GM23338 (cell line): ENCODE measurements at regions not wholly inside any gene's neighbourhood (a gene's known extent, or its start where the extent isn't known, plus 50 kb on each side); places are given as distances from the start of the nearest gene placed in this dataset.

Experiments
- ATAC-seq: fragments of 200-7000 bp; cut with Tn5 transposase; 3 replicates; pipeline ENCODE4 v1.9.1; 2020
- DNase-seq: peaks from one replicate; pipeline ENCODE4 v3.0.0-alpha.2; 2015; ENCODE audit warnings: low spot score
- H2AFZ ChIP-seq: fragments of 200-600 bp; sonication (generic); 2 replicates; pipeline ENCODE4 v1.8.0; 2016; ENCODE audit warnings: antibody characterized with exemption, mild to moderate bottlenecking, moderate library complexity
- H3F3A ChIP-seq: fragments of 200-600 bp; sonication (generic); replicated peaks from 2 replicates; pipeline ENCODE4 v1.8.0; 2017; ENCODE audit warnings: antibody characterized with exemption, mixed run types, low read depth
- H3K27ac ChIP-seq: fragments of 200-600 bp; sonication (generic); 2 replicates; pipeline ENCODE4 v1.6.1; 2016; ENCODE audit warnings: low read depth
- H3K27me3 ChIP-seq: fragments of 200-600 bp; sonication (generic); 2 replicates; pipeline ENCODE4 v1.8.0; 2016; ENCODE audit warnings: mild to moderate bottlenecking, mixed run types, moderate library complexity; ENCODE audit not compliant: insufficient read depth
- H3K36me3 ChIP-seq: fragments of 200-600 bp; sonication (generic); 2 replicates; pipeline ENCODE4 v1.8.0; 2016; ENCODE audit warnings: mild to moderate bottlenecking; ENCODE audit not compliant: insufficient read depth
- H3K4me1 ChIP-seq: fragments of 200-600 bp; sonication (generic); 2 replicates; pipeline ENCODE4 v1.8.0; 2016; ENCODE audit warnings: mild to moderate bottlenecking, moderate library complexity; ENCODE audit not compliant: insufficient read depth
- H3K4me2 ChIP-seq: fragments of 200-600 bp; sonication (generic); 2 replicates; pipeline ENCODE4 v1.7.1; 2017; ENCODE audit warnings: mixed run types
- H3K4me3 ChIP-seq: fragments of 200-600 bp; sonication (generic); 2 replicates; pipeline ENCODE4 v1.6.1; 2016; ENCODE audit warnings: mixed run types
- H3K79me2 ChIP-seq: fragments of 200-600 bp; sonication (generic); replicated peaks from 2 replicates; pipeline ENCODE4 v1.8.0; 2017; ENCODE audit warnings: mild to moderate bottlenecking; ENCODE audit not compliant: insufficient read depth
- H3K9me2 ChIP-seq: fragments of 200-600 bp; sonication (generic); 2 replicates; pipeline ENCODE4 v1.8.0; 2017; ENCODE audit not compliant: insufficient read depth
- H4K20me1 ChIP-seq: fragments of 200-600 bp; sonication (generic); replicated peaks from 2 replicates; pipeline ENCODE4 v1.8.0; 2017; ENCODE audit warnings: mild to moderate bottlenecking; ENCODE audit not compliant: insufficient read depth
- H3K27ac Mint-ChIP-seq: 2 replicates; pipeline ENCODE4 v1.8.0; 2020; ENCODE audit warnings: inconsistent platforms, mild to moderate bottlenecking, moderate library complexity, mixed read lengths
- H3K27me3 Mint-ChIP-seq: 3 replicates; pipeline ENCODE4 v1.8.0; 2022; ENCODE audit warnings: low read depth, mild to moderate bottlenecking, moderate library complexity, mixed read lengths, inconsistent platforms; ENCODE audit not compliant: insufficient read depth, poor library complexity
- H3K36me3 Mint-ChIP-seq: 3 replicates; pipeline ENCODE4 v1.8.0; 2021; ENCODE audit warnings: low read depth, mild to moderate bottlenecking, inconsistent platforms, moderate library complexity, mixed read lengths
- H3K4me1 Mint-ChIP-seq: 3 replicates; pipeline ENCODE4 v1.8.0; 2020; ENCODE audit warnings: mild to moderate bottlenecking, inconsistent platforms, mixed read lengths
- H3K4me3 Mint-ChIP-seq: 3 replicates; pipeline ENCODE4 v1.8.0; 2021; ENCODE audit warnings: moderate library complexity, mild to moderate bottlenecking, inconsistent platforms, mixed read lengths
- H3K9me3 Mint-ChIP-seq: 3 replicates; pipeline ENCODE4 v1.8.0; 2020; ENCODE audit warnings: moderate library complexity, mild to moderate bottlenecking, inconsistent platforms, mixed read lengths
- EZH2 ChIP-seq: fragments of 200-600 bp; sonication (generic); IDR thresholded peaks from one replicate; pipeline ENCODE4 v1.8.0; 2017; ENCODE audit warnings: antibody characterized with exemption, mild to moderate bottlenecking, low read depth; ENCODE audit not compliant: unreplicated experiment
- EZH2phosphoT487 ChIP-seq: fragments of 200-600 bp; sonication (generic); IDR thresholded peaks from one replicate; pipeline ENCODE4 v1.8.1; 2018; ENCODE audit warnings: antibody characterized with exemption; ENCODE audit not compliant: unreplicated experiment
- JUNB ChIP-seq: IDR thresholded peaks from one replicate; pipeline ENCODE4 v1.6.1; 2016; ENCODE audit warnings: antibody characterized with exemption; ENCODE audit not compliant: unreplicated experiment
- NANOG ChIP-seq: IDR thresholded peaks from 2 replicates; pipeline ENCODE4 v1.6.1; 2016; ENCODE audit warnings: antibody characterized with exemption, borderline replicate concordance
- STAT1 ChIP-seq: IDR thresholded peaks from one replicate; pipeline ENCODE4 v1.6.1; 2016; ENCODE audit warnings: antibody characterized with exemption; ENCODE audit not compliant: unreplicated experiment
- ZNF114 ChIP-seq: fragments of 250-450 bp; sonication (Bioruptor Pico); IDR thresholded peaks from 2 replicates; pipeline ENCODE4 v1.5.0; 2020; ENCODE audit warnings: mild to moderate bottlenecking, moderate library complexity
- ZNF331 ChIP-seq: fragments of 250-450 bp; sonication (Bioruptor Pico); IDR thresholded peaks from 2 replicates; pipeline ENCODE4 v1.5.0; 2020; ENCODE audit warnings: low read depth, mild to moderate bottlenecking, moderate library complexity
- TF ChIP-seq, protein P1 (sequence below): IDR thresholded peaks from one replicate; pipeline ENCODE4 v1.6.1; 2018; ENCODE audit warnings: antibody characterized with exemption; ENCODE audit not compliant: unreplicated experiment
- TF ChIP-seq, protein P2 (sequence below): fragments of 250-450 bp; sonication (Bioruptor Pico); IDR thresholded peaks from 2 replicates; pipeline ENCODE4 v1.5.0; 2020; ENCODE audit warnings: mild to moderate bottlenecking, moderate library complexity

DNA sequence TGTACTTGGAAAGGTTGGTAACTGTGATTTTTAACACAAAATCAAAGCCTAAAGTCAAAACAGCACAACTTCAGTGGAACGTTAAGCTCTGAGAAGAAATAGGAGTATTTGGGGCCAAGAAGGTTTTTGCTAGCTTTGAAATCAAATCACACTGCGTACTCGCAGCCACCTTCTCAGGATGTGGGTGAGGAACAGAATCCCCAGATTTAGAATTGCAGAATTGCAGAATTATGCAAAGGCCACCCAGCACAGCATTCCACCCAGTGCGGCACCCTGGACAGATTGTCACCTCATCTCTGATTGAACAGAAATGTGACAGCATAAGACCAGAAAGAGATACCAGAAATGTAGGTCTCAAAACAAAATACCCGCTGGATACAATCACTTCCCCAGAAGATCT, 181.1 kb downstream of the DHX15 start (continued):
- TF ChIP-seq, protein P1, sequence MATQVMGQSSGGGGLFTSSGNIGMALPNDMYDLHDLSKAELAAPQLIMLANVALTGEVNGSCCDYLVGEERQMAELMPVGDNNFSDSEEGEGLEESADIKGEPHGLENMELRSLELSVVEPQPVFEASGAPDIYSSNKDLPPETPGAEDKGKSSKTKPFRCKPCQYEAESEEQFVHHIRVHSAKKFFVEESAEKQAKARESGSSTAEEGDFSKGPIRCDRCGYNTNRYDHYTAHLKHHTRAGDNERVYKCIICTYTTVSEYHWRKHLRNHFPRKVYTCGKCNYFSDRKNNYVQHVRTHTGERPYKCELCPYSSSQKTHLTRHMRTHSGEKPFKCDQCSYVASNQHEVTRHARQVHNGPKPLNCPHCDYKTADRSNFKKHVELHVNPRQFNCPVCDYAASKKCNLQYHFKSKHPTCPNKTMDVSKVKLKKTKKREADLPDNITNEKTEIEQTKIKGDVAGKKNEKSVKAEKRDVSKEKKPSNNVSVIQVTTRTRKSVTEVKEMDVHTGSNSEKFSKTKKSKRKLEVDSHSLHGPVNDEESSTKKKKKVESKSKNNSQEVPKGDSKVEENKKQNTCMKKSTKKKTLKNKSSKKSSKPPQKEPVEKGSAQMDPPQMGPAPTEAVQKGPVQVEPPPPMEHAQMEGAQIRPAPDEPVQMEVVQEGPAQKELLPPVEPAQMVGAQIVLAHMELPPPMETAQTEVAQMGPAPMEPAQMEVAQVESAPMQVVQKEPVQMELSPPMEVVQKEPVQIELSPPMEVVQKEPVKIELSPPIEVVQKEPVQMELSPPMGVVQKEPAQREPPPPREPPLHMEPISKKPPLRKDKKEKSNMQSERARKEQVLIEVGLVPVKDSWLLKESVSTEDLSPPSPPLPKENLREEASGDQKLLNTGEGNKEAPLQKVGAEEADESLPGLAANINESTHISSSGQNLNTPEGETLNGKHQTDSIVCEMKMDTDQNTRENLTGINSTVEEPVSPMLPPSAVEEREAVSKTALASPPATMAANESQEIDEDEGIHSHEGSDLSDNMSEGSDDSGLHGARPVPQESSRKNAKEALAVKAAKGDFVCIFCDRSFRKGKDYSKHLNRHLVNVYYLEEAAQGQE, result no peak
- no peak for TF ChIP-seq EZH2

DNA sequence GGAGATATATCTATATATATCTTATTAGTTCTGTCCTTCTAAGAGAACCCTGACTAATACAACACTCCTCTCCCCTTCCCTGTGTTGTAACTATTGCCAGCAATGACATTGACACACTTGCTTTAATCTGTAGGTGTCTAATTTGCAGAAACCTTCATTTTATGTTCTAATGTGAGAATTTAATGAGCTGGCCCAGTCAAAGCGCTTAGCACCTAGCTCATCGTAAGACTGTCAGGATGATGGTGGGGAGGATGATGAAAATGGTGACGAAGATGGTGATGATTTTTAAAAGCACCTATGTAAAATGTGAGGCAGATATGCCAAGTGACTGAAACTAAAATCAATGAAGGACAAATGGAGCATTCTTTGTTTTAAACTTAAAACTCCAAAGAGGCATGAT, 183.8 kb downstream of the DHX15 start:
- no peak overlapping the region for H3K27ac Mint-ChIP-seq
- no peak overlapping the region for H3K4me3 ChIP-seq
- DNase-seq (no peak), ATAC-seq (no peak)
- no peaks in the 10 kb centered on the region for H3K9me3 Mint-ChIP-seq
- H3F3A ChIP-seq, result no peaks in the 10 kb centered on the region
- no peak overlapping the region for H3K4me3 Mint-ChIP-seq
- H3K27me3 ChIP-seq, result no peaks in the 10 kb centered on the region
- no peaks in the 10 kb centered on the region for H3K27me3 Mint-ChIP-seq
- no peaks in the 10 kb centered on the region for H3K4me1 Mint-ChIP-seq
- no peak overlapping the region for H2AFZ ChIP-seq
- H3K9me2 ChIP-seq, result no peaks in the 10 kb centered on the region
- H3K27ac ChIP-seq, result no peak overlapping the region
- no peaks in the 10 kb centered on the region for H3K36me3 Mint-ChIP-seq
- no peaks in the 10 kb centered on the region for H4K20me1 ChIP-seq
- no peaks in the 10 kb centered on the region for H3K4me1 ChIP-seq
- no peaks in the 10 kb centered on the region for H3K36me3 ChIP-seq
- no peak overlapping the region for H3K4me2 ChIP-seq
- H3K79me2 ChIP-seq, result no peaks in the 10 kb centered on the region
- TF ChIP-seq ZNF331 (no peak), NANOG (no peak), ZNF114 (CRISPR knock-in tag) (no peak), STAT1 (no peak), JUNB (no peak), EZH2phosphoT487 (no peak)
- TF ChIP-seq, protein P2, sequence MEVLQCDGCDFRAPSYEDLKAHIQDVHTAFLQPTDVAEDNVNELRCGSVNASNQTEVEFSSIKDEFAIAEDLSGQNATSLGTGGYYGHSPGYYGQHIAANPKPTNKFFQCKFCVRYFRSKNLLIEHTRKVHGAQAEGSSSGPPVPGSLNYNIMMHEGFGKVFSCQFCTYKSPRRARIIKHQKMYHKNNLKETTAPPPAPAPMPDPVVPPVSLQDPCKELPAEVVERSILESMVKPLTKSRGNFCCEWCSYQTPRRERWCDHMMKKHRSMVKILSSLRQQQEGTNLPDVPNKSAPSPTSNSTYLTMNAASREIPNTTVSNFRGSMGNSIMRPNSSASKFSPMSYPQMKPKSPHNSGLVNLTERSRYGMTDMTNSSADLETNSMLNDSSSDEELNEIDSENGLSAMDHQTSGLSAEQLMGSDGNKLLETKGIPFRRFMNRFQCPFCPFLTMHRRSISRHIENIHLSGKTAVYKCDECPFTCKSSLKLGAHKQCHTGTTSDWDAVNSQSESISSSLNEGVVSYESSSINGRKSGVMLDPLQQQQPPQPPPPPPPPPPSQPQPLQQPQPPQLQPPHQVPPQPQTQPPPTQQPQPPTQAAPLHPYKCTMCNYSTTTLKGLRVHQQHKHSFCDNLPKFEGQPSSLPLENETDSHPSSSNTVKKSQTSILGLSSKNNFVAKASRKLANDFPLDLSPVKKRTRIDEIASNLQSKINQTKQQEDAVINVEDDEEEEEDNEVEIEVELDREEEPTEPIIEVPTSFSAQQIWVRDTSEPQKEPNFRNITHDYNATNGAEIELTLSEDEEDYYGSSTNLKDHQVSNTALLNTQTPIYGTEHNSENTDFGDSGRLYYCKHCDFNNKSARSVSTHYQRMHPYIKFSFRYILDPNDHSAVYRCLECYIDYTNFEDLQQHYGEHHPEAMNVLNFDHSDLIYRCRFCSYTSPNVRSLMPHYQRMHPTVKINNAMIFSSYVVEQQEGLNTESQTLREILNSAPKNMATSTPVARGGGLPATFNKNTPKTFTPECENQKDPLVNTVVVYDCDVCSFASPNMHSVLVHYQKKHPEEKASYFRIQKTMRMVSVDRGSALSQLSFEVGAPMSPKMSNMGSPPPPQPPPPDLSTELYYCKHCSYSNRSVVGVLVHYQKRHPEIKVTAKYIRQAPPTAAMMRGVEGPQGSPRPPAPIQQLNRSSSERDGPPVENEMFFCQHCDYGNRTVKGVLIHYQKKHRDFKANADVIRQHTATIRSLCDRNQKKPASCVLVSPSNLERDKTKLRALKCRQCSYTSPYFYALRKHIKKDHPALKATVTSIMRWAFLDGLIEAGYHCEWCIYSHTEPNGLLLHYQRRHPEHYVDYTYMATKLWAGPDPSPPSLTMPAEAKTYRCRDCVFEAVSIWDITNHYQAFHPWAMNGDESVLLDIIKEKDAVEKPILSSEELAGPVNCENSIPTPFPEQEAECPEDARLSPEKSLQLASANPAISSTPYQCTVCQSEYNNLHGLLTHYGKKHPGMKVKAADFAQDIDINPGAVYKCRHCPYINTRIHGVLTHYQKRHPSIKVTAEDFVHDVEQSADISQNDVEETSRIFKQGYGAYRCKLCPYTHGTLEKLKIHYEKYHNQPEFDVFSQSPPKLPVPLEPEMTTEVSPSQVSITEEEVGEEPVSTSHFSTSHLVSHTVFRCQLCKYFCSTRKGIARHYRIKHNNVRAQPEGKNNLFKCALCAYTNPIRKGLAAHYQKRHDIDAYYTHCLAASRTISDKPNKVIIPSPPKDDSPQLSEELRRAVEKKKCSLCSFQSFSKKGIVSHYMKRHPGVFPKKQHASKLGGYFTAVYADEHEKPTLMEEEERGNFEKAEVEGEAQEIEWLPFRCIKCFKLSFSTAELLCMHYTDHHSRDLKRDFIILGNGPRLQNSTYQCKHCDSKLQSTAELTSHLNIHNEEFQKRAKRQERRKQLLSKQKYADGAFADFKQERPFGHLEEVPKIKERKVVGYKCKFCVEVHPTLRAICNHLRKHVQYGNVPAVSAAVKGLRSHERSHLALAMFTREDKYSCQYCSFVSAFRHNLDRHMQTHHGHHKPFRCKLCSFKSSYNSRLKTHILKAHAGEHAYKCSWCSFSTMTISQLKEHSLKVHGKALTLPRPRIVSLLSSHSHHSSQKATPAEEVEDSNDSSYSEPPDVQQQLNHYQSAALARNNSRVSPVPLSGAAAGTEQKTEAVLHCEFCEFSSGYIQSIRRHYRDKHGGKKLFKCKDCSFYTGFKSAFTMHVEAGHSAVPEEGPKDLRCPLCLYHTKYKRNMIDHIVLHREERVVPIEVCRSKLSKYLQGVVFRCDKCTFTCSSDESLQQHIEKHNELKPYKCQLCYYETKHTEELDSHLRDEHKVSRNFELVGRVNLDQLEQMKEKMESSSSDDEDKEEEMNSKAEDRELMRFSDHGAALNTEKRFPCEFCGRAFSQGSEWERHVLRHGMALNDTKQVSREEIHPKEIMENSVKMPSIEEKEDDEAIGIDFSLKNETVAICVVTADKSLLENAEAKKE (CRISPR knock-in tag), result no peak
